HUES6 (cell line): ENCODE measurements at regions not wholly inside any gene's neighbourhood (a gene's known extent, or its start where the extent isn't known, plus 50 kb on each side); places are given as distances from the start of the nearest gene placed in this dataset.

Source experiments
- H3K27ac ChIP-seq: 2 replicates; pipeline ENCODE4 v1.7.0; 2013; ENCODE audit warnings: low read depth, mild to moderate bottlenecking, low read length, inconsistent platforms
- H3K27me3 ChIP-seq: 2 replicates; pipeline ENCODE4 v1.6.1; 2013; ENCODE audit warnings: low read length; ENCODE audit not compliant: control insufficient read depth, insufficient read depth
- H3K36me3 ChIP-seq: 2 replicates; pipeline ENCODE4 v1.6.1; 2013; ENCODE audit warnings: low read length; ENCODE audit not compliant: control insufficient read depth, insufficient read depth
- H3K4me1 ChIP-seq: 2 replicates; pipeline ENCODE4 v1.6.1; 2013; ENCODE audit warnings: low read length; ENCODE audit not compliant: control insufficient read depth, insufficient read depth
- H3K4me3 ChIP-seq: 2 replicates; pipeline ENCODE4 v1.5.1; 2013; ENCODE audit warnings: low read depth, low read length
- H3K9ac ChIP-seq: one replicate; pipeline ENCODE4 v1.6.1; 2013; ENCODE audit warnings: mild to moderate bottlenecking, low read length
- H3K9me3 ChIP-seq: 2 replicates; pipeline ENCODE4 v1.6.1; 2013; ENCODE audit warnings: low read depth, low read length; ENCODE audit not compliant: control insufficient read depth, insufficient read depth

DNA sequence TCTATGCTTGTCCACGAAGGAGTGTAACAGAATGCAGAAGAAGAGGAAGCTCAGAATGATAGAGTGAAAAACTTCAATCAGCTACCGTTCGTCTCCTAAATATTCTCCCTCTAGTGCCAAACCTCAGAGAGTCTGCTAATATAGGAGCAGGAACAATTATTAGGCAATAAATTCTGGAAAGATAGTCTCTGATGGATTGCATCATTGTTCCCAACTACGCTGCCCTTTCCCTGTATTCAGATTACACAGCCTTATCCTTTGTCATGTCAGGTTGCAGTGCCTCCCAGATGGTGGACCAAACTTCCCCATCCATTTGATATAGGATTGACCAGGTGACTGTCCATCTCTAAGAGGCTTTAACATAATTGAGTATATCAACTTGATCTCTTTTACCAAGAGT is 811.5 kb upstream of the CHAC2 start:
- H3K27ac ChIP-seq = no peak overlapping the region
- no peak overlapping the region for H3K4me3 ChIP-seq
- no peak overlapping the region for H3K9ac ChIP-seq
- no peaks in the 10 kb centered on the region for H3K27me3 ChIP-seq
- no peaks in the 10 kb centered on the region for H3K9me3 ChIP-seq
- no peaks in the 10 kb centered on the region for H3K36me3 ChIP-seq
- no peaks in the 10 kb centered on the region for H3K4me1 ChIP-seq

- no peaks in the 10 kb centered on the region for H3K4me1 ChIP-seq
- H3K4me3 ChIP-seq = no peak overlapping the region
- H3K27ac ChIP-seq = no peak overlapping the region
- peaks cover 3% of the 10 kb centered on the region for H3K9me3 ChIP-seq
- H3K36me3 ChIP-seq = no peaks in the 10 kb centered on the region
- H3K9ac ChIP-seq = no peak overlapping the region
- no peaks in the 10 kb centered on the region for H3K27me3 ChIP-seq
Observed at GRCh38 chr2:52955079-52955478, 812.5 kb upstream of the CHAC2 start.

GRCh38 chr2:52940101-52940500 is 827.5 kb upstream of the CHAC2 start:
- H3K36me3 ChIP-seq = no peaks in the 10 kb centered on the region
- H3K4me1 ChIP-seq = no peaks in the 10 kb centered on the region
- H3K9me3 ChIP-seq = peaks cover 10% of the 10 kb centered on the region; the same call in 1 of the 2 replicates
- H3K4me3 ChIP-seq = no peak overlapping the region
- no peak overlapping the region for H3K9ac ChIP-seq
- H3K27ac ChIP-seq = no peak overlapping the region
- no peaks in the 10 kb centered on the region for H3K27me3 ChIP-seq

GRCh38 chr2:52939250-52939649 is 828.4 kb upstream of the CHAC2 start:
- H3K9me3 ChIP-seq = peaks cover 10% of the 10 kb centered on the region; the same call in 1 of the 2 replicates
- no peak overlapping the region for H3K4me3 ChIP-seq
- no peak overlapping the region for H3K9ac ChIP-seq
- H3K27me3 ChIP-seq = no peaks in the 10 kb centered on the region
- H3K36me3 ChIP-seq = no peaks in the 10 kb centered on the region
- no peaks in the 10 kb centered on the region for H3K4me1 ChIP-seq
- no peak overlapping the region for H3K27ac ChIP-seq

GRCh38 chr2:52936029-52936428 is 831.6 kb upstream of the CHAC2 start:
- Histone ChIP-seq H3K4me3 (no peak overlapping the region), H3K9me3 (no peaks in the 10 kb centered on the region), H3K27ac (no peak overlapping the region), H3K36me3 (no peaks in the 10 kb centered on the region), H3K9ac (no peak overlapping the region), H3K27me3 (no peaks in the 10 kb centered on the region), H3K4me1 (no peaks in the 10 kb centered on the region)

DNA sequence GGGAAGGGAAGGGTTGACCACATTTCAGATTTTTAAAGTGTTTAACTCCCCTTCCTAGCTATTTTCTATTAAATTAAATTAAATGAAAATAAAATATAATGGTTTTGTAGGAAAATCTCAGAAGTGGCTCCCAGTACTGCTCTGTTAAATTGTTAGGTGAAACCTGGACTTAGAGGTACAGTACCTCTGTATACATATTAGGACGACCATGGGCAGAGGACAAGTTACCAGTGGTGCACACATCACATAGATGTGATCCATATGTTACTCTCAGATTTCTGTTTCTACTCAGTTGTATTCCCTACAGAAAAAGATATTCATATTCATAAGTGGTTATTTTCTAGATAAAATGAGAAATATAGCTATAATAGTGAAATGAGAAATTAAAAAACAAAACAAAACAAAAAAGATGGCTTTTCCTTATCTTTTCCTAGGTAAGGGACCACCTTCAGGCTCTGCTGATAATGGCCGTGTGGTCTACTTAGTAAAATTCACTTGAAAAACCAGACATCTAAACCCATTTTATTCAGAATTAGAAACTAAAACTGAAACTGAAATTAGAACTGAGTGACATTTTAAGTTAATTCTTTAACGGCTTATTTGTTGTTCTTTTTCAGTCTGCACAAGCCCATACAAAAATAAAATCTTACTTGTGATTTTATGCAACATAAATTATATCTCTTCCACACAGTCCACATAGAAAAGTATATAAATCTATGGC is 832.5 kb upstream of the CHAC2 start:
- H3K9ac ChIP-seq = no peak overlapping the region

GRCh38 chr2:52934323-52934898 is 833.2 kb upstream of the CHAC2 start:
- Histone ChIP-seq H3K4me1 (no peaks in the 10 kb centered on the region), H3K36me3 (no peaks in the 10 kb centered on the region), H3K27ac (no peak overlapping the region), H3K9me3 (peaks cover 10% of the 10 kb centered on the region), H3K9ac (no peak overlapping the region), H3K4me3 (no peak overlapping the region), H3K27me3 (no peaks in the 10 kb centered on the region)

More for the DNA sequence above, 832.5 kb upstream of the CHAC2 start:
- no peak overlapping the region for H3K4me3 ChIP-seq
- H3K9me3 ChIP-seq = peaks cover 4% of the 10 kb centered on the region; the same call in 1 of the 2 replicates
- no peaks in the 10 kb centered on the region for H3K27me3 ChIP-seq
- no peaks in the 10 kb centered on the region for H3K36me3 ChIP-seq
- H3K4me1 ChIP-seq = no peaks in the 10 kb centered on the region
- H3K27ac ChIP-seq = no peak overlapping the region

DNA sequence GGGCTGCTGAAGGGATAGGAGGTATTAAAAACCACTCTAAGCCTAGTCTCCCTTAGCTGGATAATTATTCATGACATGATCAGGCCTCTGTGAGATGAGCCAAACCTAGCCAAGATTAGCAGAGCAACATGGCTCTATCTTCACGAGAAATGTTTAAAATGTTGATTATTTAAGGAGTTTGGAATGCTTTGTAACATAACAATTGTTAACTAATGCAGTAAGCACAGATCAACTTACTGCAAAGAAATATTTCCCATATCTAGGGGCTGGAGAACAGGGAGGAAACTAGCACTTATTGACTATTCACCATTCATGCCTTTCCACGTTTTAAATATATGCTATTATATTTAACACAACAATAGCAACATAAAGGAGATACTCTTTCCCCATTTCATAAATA is 833.7 kb upstream of the CHAC2 start:
- H3K4me1 ChIP-seq = no peaks in the 10 kb centered on the region
- no peak overlapping the region for H3K9ac ChIP-seq
- no peaks in the 10 kb centered on the region for H3K36me3 ChIP-seq
- peaks cover 15% of the 10 kb centered on the region for H3K9me3 ChIP-seq
- no peak overlapping the region for H3K27ac ChIP-seq
- no peaks in the 10 kb centered on the region for H3K27me3 ChIP-seq
- H3K4me3 ChIP-seq = no peak overlapping the region

GRCh38 chr2:52931660-52932059 is 835.9 kb upstream of the CHAC2 start:
- no peak overlapping the region for H3K9ac ChIP-seq
- H3K27ac ChIP-seq = no peak overlapping the region
- H3K9me3 ChIP-seq = peaks cover 22% of the 10 kb centered on the region
- no peaks in the 10 kb centered on the region for H3K36me3 ChIP-seq
- H3K4me3 ChIP-seq = no peak overlapping the region
- H3K4me1 ChIP-seq = no peaks in the 10 kb centered on the region
- no peaks in the 10 kb centered on the region for H3K27me3 ChIP-seq

DNA sequence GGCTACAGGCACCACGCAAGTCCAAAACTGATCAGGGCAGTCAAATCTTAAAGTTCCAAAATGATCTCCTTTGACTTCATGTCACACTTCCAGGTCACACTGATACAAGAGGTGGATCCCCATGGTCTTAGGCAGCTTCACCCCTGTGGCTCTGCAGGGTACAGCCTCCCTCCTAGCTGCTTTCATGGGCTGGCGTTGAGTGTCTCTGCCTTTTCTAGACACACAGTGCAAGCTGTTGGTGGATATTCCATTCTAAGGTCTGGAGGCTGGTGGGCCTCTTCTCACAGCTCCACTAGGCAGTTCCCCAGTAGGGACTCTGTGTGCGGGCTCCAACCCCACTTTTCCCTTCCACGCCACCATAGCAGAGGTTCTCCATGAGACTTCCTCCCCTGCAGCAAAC is 838.2 kb upstream of the CHAC2 start:
- Histone ChIP-seq H3K4me3 (no peak overlapping the region), H3K4me1 (no peaks in the 10 kb centered on the region), H3K36me3 (no peaks in the 10 kb centered on the region), H3K9ac (no peak overlapping the region), H3K9me3 (peaks cover 22% of the 10 kb centered on the region), H3K27ac (no peak overlapping the region), H3K27me3 (no peaks in the 10 kb centered on the region)

GRCh38 chr2:52919673-52920072 is 847.9 kb upstream of the CHAC2 start:
- Histone ChIP-seq H3K27ac (no peak overlapping the region), H3K27me3 (no peaks in the 10 kb centered on the region), H3K36me3 (no peaks in the 10 kb centered on the region), H3K4me1 (no peaks in the 10 kb centered on the region), H3K9me3 (no peaks in the 10 kb centered on the region), H3K9ac (no peak overlapping the region), H3K4me3 (no peak overlapping the region)
